NK-92 (cell line): ENCODE measurements at regions not wholly inside any gene's neighbourhood (a gene's known extent, or its start where the extent isn't known, plus 50 kb on each side); places are given as distances from the start of the nearest gene placed in this dataset.

Experiments used
- DNase-seq: peaks from one replicate; lab custom pipeline; 2025; ENCODE audit not compliant: unreplicated experiment; lab: John Stamatoyannopoulos, UW

- DNase-seq, result no peak
These were observed 129.9 kb upstream of the HS6ST1 start for GRCh38 chr2:128448331-128449225.

DNA sequence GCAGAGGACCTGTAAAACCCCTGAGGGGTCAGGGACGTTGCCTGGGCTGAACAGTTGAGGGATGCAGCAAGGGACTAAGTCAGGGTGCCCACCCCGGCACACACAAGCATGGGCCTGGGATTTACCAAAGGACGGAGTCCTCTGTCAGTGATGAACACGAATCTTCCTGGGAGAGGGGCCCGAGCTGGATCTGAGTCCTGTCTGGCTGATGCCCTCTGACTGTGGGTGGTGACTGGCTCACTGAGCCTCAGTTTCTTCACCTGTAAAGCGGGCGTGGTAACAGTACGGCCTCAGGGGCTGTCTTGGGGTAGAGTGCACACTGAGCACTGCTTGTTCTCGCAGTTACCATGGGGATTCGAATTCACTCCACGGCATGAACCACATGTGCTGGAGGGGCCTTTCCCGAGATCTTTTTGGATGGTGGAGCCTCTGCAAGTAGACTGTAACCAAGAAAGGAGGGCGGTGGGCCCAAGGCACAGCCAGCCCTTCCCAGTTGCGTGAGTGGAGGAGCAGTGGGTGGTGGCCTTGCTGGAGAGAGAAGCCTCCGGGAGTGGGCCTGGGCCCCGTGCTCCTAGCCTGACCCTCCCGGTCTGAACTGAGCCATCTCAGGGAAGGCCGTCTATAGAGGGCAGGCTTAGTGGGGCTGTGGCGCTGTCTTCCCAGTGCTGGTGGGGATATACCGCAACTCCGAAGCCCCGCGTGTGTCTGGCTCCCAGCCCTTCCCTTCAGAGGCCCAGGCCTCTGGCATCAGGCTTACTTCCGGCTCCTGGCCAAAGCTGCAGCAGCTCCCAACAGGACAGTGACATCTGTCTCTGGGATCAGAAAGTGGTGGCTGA, 130.8 kb upstream of the HS6ST1 start:
- DNase-seq, result no peak

DNA sequence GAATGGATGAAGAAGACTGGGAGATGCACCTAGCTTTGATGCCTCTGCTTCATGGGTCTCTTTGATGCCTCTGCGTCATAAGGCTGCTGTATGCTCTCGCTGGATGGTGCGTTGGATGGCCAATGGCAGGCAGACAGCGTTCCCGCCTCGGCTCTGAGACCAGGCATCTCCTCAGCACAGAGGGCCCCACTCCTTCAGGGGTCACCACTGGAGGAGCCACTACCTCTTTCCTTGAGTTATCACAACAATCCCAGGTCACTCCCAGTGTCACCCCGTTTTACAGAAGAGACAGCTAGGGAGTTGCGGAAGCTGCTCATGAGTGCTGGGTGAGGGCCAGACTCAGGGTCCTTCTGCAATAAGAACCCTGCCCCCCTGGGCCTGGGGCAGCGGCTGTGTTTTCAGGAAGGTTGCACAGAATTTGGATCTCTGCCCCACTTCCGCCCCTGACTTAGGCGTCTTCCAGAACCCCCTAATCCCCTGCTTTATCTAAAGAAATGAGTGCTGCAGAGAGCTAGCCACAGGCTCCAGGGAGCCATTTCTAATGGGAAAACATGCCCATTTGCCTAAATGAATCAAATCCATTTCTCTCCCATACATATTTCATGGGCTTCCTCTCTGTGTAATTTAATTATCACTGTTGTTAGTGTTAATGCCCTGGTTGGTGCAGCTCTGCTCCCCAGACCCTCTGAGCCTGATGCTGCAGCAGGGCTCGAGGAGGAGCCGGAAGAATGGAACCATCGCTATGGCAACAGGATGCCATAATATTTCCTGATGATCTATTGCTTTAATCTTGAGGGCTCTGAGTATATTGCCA, 131.8 kb upstream of the HS6ST1 start:
- DNase-seq, result no peak

DNA sequence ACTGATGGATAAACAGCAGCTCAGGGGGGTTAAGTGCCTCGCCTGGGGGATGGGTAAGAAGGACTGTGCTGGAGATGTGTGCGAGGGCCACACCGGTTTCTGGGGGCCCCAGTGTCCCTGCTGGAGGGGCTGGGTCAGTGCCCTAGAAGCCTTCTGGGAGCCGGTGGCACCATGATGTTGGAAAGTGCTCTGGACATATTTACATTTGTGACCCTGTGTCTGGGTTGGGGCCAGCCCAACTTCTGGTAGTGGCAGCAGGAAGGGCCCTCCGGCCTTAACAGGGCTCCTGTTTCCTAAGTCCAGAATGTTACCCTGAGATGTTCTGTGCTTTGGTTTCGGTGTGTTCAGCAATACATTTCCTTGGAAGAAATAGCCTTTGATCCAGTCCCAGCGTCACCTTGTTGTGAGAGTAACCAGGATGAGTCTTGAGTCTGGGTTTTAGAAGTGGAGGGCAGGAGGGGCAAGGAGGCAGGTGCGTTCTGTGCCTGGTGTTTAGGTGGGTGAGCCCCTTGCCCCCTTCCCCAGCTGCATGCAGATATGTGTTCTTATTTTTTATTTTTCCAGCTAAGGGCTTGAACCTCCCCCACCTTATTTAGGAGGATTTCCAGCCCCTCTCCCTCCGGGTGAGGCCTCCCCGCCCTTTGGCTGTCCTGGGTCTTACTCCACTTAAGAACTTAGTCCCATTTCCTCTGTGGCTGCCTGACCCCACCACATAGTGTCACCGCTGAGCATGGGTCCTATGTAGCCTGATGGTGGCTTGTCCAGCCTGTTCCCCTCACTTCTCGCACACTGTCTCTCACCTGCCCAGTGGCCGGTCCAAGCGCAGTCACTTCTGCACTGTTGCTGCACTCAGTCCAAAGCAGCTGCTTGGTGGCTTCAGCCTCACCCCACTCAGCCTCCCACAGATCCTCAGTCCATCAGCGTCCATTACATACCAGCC, 132.7 kb upstream of the HS6ST1 start:
- no peak for DNase-seq

GRCh38 chr2:128452024-128452411, 133.3 kb upstream of the HS6ST1 start:
- no peak for DNase-seq

GRCh38 chr2:128452536-128453530, 134.2 kb upstream of the HS6ST1 start:
- no peak for DNase-seq

DNA sequence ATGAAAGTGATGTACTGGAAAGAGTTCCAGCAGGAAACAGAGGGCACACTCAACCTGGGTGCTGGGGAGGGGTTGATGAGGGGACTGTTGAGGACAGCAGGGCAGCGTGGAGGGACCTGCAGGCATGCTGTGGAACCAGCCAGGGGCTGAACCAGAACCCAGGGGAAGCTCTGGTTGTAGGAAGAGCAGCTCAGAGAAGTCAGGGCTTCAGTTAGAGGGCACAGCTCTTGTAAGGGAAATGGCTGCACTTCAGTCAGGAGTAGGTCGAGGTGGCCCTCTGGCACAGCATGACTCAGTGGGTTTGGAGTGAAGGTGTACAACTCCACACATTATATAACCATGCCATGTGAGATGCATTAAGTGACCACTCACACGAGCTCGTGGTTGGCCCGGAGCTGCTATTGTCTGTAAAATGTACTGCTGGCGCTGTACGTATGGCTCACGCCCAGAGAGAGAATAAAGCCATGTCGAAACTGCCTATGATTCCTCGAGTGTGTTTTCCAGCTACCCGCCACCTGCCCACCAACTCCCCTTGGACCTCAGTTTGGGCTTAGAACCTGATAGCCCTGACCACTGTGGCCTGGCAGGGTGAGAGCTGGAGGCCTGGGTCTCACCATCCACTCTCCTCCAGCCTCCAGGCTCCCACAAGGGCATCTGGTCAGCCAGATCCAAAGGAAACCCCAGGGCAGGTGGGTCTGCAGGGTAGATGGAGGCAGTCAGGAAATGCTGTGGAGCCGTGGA, 136.5 kb upstream of the HS6ST1 start:
- no peak for DNase-seq

- no peak for DNase-seq
These were observed 137.0 kb upstream of the HS6ST1 start for GRCh38 chr2:128455721-128456050.

DNA sequence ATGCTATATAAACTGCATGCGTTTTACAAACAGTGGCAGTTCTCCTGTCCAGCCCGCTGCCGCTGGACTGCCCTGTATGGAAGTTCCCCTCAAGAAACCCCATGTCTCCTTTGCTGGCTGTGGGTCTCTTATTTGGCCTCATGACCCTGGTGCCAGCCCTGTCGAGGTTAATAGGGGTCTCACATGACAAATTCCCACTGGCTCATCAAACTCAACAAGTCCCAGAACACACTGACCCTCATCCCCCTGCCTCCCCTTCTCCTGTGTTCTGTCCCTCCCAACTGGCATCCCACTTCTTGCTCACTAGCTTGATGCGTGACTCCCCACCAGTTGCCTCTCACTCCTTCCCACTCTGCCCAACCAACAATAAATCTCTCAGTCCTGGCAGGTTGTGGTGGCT, 137.6 kb upstream of the HS6ST1 start:
- no peak for DNase-seq

GRCh38 chr2:128457006-128457604, 138.4 kb upstream of the HS6ST1 start:
- DNase-seq, result no peak

GRCh38 chr2:128457716-128458115, 139.0 kb upstream of the HS6ST1 start:
- no peak for DNase-seq

GRCh38 chr2:128458505-128458904, 139.8 kb upstream of the HS6ST1 start:
- no peak for DNase-seq

- no peak for DNase-seq
These were observed 145.8 kb upstream of the HS6ST1 start for GRCh38 chr2:128464456-128464855.

GRCh38 chr2:128465246-128466170, 146.8 kb upstream of the HS6ST1 start:
- no peak for DNase-seq

DNA sequence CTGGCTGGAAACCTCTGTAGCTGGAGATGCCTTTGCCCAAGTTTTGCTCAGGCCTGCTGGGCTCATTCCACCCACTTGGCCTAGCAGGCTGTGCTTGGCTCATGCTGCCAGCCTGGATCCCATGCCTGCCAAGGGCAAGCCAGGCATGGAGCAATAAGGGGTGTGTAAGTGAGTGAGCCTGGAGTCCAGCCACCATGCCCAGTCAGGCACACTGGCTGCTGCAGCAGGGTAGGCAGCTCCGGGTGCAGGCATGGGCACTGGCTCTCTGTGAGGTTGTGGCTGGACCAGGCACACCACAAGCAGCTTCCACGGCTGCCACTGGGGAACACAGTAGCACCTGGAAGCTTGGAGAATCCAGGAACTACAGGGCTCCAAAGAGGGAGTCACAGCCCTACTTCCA, 147.7 kb upstream of the HS6ST1 start:
- DNase-seq, result no peak

GRCh38 chr2:128466776-128467175, 148.1 kb upstream of the HS6ST1 start:
- DNase-seq, result no peak
